Vagina (tissue), 2 donors: ENCODE measurements at regions not wholly inside any gene's neighbourhood (a gene's known extent, or its start where the extent isn't known, plus 50 kb on each side); places are given as distances from the start of the nearest gene placed in this dataset. TPM values are rescaled to one million over a fixed set of nuclear protein-coding genes. Genes with fewer than 3 reads are reported as not detected.

Source experiments
- DNase-seq, 2 donors: peaks; one replicate each; pipeline ENCODE4 v3.0.0-alpha.2; 2017; ENCODE audit errors: extremely low spot score in 2 of 2
- H3K27ac ChIP-seq: fragments of 200-600 bp; sonication (generic); one replicate; pipeline ENCODE4 v1.5.1; 2019
- H3K27me3 ChIP-seq: fragments of 200-600 bp; sonication (generic); one replicate; pipeline ENCODE4 v1.5.1; 2019
- H3K36me3 ChIP-seq, 2 donors: fragments of 200-600 bp; sonication (generic); one replicate each; pipeline ENCODE4 v1.5.1; 2017 to 2019
- H3K4me1 ChIP-seq: fragments of 200-600 bp; sonication (generic); one replicate; pipeline ENCODE4 v1.5.1; 2019
- H3K4me3 ChIP-seq, 2 donors: fragments of 200-600 bp; sonication (generic); 1 replicate in 1 of 2; 2 replicates in 1 of 2; pipeline ENCODE4 v1.5.1; 2016 to 2019
- H3K9me3 ChIP-seq: fragments of 200-600 bp; sonication (generic); one replicate; pipeline ENCODE4 v1.5.1; 2019
- POLR2A ChIP-seq, 2 donors: fragments of 450-650 bp; IDR thresholded peaks; one replicate each; pipeline ENCODE4 v1.6.1; 2017; ENCODE audit warnings: antibody characterized with exemption in 2 of 2, mild to moderate bottlenecking in 2 of 2, moderate library complexity in 2 of 2
- POLR2AphosphoS5 ChIP-seq, 2 donors: sonication (generic); formaldehyde crosslinking; IDR thresholded peaks; one replicate each; pipeline ENCODE4 v1.9.0; 2017; ENCODE audit warnings: antibody characterized with exemption in 2 of 2, mild to moderate bottlenecking in 2 of 2, low read depth in 1 of 2; ENCODE audit not compliant: insufficient read depth in 1 of 2
- intact Hi-C: fragments of 100-400 bp; cut with DNase I; formaldehyde crosslinking; loops from one replicate; pipeline ENCODE4 v1.15.1; 2023
- small RNA-seq: library from RNA; depleted of rRNA; stranded (forward); fragments of <200 nt; gene quantifications from one replicate; pipeline ENCODE3, GENCODE V24; 2016
- TF ChIP-seq, protein P1 (sequence below), 3 experiments: fragments of 450-650 bp in 2 of 3; fragments of 200-600 bp in 1 of 3; sonication (generic) in 1 of 3; IDR thresholded peaks; one replicate each; pipeline ENCODE4 v1.5.1; 2017 to 2019; ENCODE audit warnings: antibody characterized with exemption in 3 of 3, mild to moderate bottlenecking in 2 of 3, moderate library complexity in 2 of 3

DNA sequence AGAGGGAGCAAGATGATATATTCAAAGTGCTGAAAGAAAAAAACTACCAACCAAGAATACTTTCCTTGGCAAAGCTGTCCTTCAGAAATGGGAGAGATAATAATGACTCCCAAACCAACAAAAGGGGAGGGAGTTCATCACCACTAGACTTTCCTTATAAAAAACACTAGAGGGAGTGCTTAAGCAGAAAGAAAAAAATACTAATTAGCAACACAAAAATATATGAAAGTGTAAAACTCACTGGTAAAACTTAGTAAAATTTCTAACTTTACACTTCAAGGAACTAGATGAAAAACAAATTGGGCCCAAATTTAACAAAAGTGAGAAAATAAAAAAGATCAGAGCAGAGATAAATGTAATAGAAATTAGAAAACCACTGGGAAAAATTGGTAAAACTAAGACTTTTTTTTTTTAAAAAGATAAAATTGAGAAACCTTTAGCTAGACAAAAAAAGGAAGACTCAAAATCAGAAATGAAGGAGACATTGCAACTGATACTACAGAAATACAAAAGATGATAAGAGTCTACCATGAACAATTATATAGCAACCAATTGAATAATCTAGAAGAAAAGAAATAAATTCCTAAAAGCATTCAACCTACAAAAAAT lies 60.4 kb upstream of the FAR2 start:
- no peaks in the 10 kb centered on the region for H3K9me3 ChIP-seq
- H3K36me3 ChIP-seq = no peaks in the 10 kb centered on the region
- no peaks in the 10 kb centered on the region for H3K4me1 ChIP-seq
- intact Hi-C loops = no loop called here
- no peaks in the 10 kb centered on the region for H3K27me3 ChIP-seq
- no peak for DNase-seq
- TF ChIP-seq POLR2AphosphoS5 (IDR thresholded peaks at IDR 0.05; ENCODE audit: insufficient read depth in 1 of 2, low read depth in 1 of 2) (no peak), POLR2A (IDR thresholded peaks at IDR 0.05) (no peak)
- TF ChIP-seq, protein P1, sequence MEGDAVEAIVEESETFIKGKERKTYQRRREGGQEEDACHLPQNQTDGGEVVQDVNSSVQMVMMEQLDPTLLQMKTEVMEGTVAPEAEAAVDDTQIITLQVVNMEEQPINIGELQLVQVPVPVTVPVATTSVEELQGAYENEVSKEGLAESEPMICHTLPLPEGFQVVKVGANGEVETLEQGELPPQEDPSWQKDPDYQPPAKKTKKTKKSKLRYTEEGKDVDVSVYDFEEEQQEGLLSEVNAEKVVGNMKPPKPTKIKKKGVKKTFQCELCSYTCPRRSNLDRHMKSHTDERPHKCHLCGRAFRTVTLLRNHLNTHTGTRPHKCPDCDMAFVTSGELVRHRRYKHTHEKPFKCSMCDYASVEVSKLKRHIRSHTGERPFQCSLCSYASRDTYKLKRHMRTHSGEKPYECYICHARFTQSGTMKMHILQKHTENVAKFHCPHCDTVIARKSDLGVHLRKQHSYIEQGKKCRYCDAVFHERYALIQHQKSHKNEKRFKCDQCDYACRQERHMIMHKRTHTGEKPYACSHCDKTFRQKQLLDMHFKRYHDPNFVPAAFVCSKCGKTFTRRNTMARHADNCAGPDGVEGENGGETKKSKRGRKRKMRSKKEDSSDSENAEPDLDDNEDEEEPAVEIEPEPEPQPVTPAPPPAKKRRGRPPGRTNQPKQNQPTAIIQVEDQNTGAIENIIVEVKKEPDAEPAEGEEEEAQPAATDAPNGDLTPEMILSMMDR (IDR thresholded peaks at IDR 0.05) = no peak
- H3K27ac ChIP-seq = no peak overlapping the region
- no peak overlapping the region for H3K4me3 ChIP-seq

Small RNA genes in the stretch of these regions (small RNA-seq; reads per million reads assigned to genes)
- not detected for gene AC024255.1
